H9 (cell line): ENCODE measurements at regions not wholly inside any gene's neighbourhood (a gene's known extent, or its start where the extent isn't known, plus 50 kb on each side); places are given as distances from the start of the nearest gene placed in this dataset.

Experiments
- DNase-seq: peaks from one replicate; pipeline ENCODE4 v3.0.0-alpha.2; 2017
- H2AFZ ChIP-seq: one replicate; pipeline ENCODE4 v1.6.1; 2013; ENCODE audit warnings: mild to moderate bottlenecking, low read length, control low read depth, moderate library complexity
- H2AK5ac ChIP-seq: 2 replicates; pipeline ENCODE4 v1.6.1; 2013; ENCODE audit warnings: low read length, control low read depth, mixed read lengths; ENCODE audit not compliant: insufficient read length
- H2BK120ac ChIP-seq: one replicate; pipeline ENCODE4 v1.6.1; 2013; ENCODE audit warnings: low read depth, mild to moderate bottlenecking, low read length, control low read depth, inconsistent platforms; ENCODE audit not compliant: poor library complexity, severe bottlenecking
- H2BK12ac ChIP-seq: 2 replicates; pipeline ENCODE4 v1.6.1; 2013; ENCODE audit warnings: low read length, control low read depth, mixed read lengths, low read depth; ENCODE audit not compliant: insufficient read length
- H2BK15ac ChIP-seq: 2 replicates; pipeline ENCODE4 v1.6.1; 2013; ENCODE audit warnings: low read depth, low read length, control low read depth
- H2BK20ac ChIP-seq: one replicate; pipeline ENCODE4 v1.6.1; 2013; ENCODE audit warnings: low read depth, mild to moderate bottlenecking, low read length, control low read depth, inconsistent platforms; ENCODE audit not compliant: poor library complexity, severe bottlenecking
- H2BK5ac ChIP-seq: 2 replicates; pipeline ENCODE4 v1.6.1; 2013; ENCODE audit warnings: low read length, control low read depth, mixed read lengths; ENCODE audit not compliant: insufficient read length
- H3K14ac ChIP-seq: 2 replicates; pipeline ENCODE4 v1.6.1; 2013; ENCODE audit warnings: low read length, control low read depth; ENCODE audit not compliant: insufficient read depth
- H3K18ac ChIP-seq: 2 replicates; pipeline ENCODE4 v1.6.1; 2013; ENCODE audit warnings: low read depth, mild to moderate bottlenecking, mixed read lengths, low read length, control low read depth; ENCODE audit not compliant: insufficient read length
- H3K23ac ChIP-seq: 2 replicates; pipeline ENCODE4 v1.6.1; 2013; ENCODE audit warnings: low read length, control low read depth, mixed read lengths, low read depth; ENCODE audit not compliant: insufficient read length
- H3K23me2 ChIP-seq: 2 replicates; pipeline ENCODE4 v1.6.1; 2013; ENCODE audit warnings: low read depth, mild to moderate bottlenecking, mixed read lengths, low read length, control low read depth; ENCODE audit not compliant: insufficient read length, poor library complexity, severe bottlenecking
- H3K27ac ChIP-seq: 2 replicates; pipeline ENCODE4 v1.5.1; 2013; ENCODE audit warnings: low read length, control low read depth, mixed read lengths, low read depth; ENCODE audit not compliant: insufficient read length
- H3K27me3 ChIP-seq: 2 replicates; pipeline ENCODE4 v1.6.1; 2013; ENCODE audit warnings: low read length, control low read depth, inconsistent platforms; ENCODE audit not compliant: insufficient read depth
- H3K4ac ChIP-seq: 2 replicates; pipeline ENCODE4 v1.6.1; 2013; ENCODE audit warnings: low read depth, mild to moderate bottlenecking, control low read depth, inconsistent platforms, low read length, moderate library complexity
- H3K4me1 ChIP-seq: 2 replicates; pipeline ENCODE4 v1.6.1; 2013; ENCODE audit warnings: low read length, control low read depth, inconsistent platforms; ENCODE audit not compliant: insufficient read depth
- H3K4me2 ChIP-seq: 2 replicates; pipeline ENCODE4 v1.6.1; 2013; ENCODE audit warnings: low read length, control low read depth, mixed read lengths; ENCODE audit not compliant: insufficient read length, insufficient read depth
- H3K56ac ChIP-seq: 2 replicates; pipeline ENCODE4 v1.6.1; 2013; ENCODE audit warnings: low read depth, mild to moderate bottlenecking, mixed read lengths, low read length, control low read depth; ENCODE audit not compliant: insufficient read length
- H3K79me1 ChIP-seq: 2 replicates; pipeline ENCODE4 v1.6.1; 2013; ENCODE audit warnings: low read depth, mild to moderate bottlenecking, moderate library complexity, low read length, control low read depth, inconsistent platforms; ENCODE audit not compliant: insufficient read depth, poor library complexity, severe bottlenecking
- H3K79me2 ChIP-seq: 2 replicates; pipeline ENCODE4 v1.6.1; 2013; ENCODE audit warnings: low read length, control low read depth, inconsistent platforms; ENCODE audit not compliant: insufficient read depth
- H3K9ac ChIP-seq: 2 replicates; pipeline ENCODE4 v1.6.1; 2013; ENCODE audit warnings: low read length, control low read depth, mixed read lengths; ENCODE audit not compliant: insufficient read length; ENCODE audit errors: extremely low read depth
- H3K9me3 ChIP-seq: one replicate; pipeline ENCODE4 v1.6.1; 2013; ENCODE audit warnings: low read depth, low read length, inconsistent platforms; ENCODE audit not compliant: control insufficient read depth
- H3T11ph ChIP-seq: one replicate; pipeline ENCODE4 v1.6.1; 2013; ENCODE audit warnings: mild to moderate bottlenecking, low read length, control low read depth, inconsistent platforms
- H4K20me1 ChIP-seq: one replicate; pipeline ENCODE4 v1.6.1; 2013; ENCODE audit not compliant: control insufficient read depth, insufficient read length, insufficient read depth
- H4K5ac ChIP-seq: 2 replicates; pipeline ENCODE4 v1.6.1; 2013; ENCODE audit warnings: low read depth, mild to moderate bottlenecking, mixed read lengths, low read length, control low read depth; ENCODE audit not compliant: insufficient read length
- H4K8ac ChIP-seq: replicated peaks from 2 replicates; pipeline ENCODE4 v1.6.1; 2013; ENCODE audit warnings: low read length, control low read depth, mixed read lengths, low read depth; ENCODE audit not compliant: insufficient read length
- H4K91ac ChIP-seq: 2 replicates; pipeline ENCODE4 v1.6.1; 2013; ENCODE audit warnings: low read depth, mild to moderate bottlenecking, moderate library complexity, mixed read lengths, low read length, control low read depth; ENCODE audit not compliant: insufficient read length
- H3K27ac Mint-ChIP-seq, 3 experiments: 2 replicates in 2 of 3; 3 replicates in 1 of 3; pipeline ENCODE4 v1.8.0; 2020 to 2021; ENCODE audit warnings: mixed read lengths in 3 of 3, mild to moderate bottlenecking in 1 of 3, moderate library complexity in 1 of 3
- H3K27me3 Mint-ChIP-seq: 2 replicates; pipeline ENCODE4 v1.8.0; 2021; ENCODE audit warnings: low read depth, mild to moderate bottlenecking, moderate library complexity, mixed read lengths
- H3K36me3 Mint-ChIP-seq, 3 experiments: 2 replicates in 2 of 3; 3 replicates in 1 of 3; pipeline ENCODE4 v1.8.0; 2020 to 2021; ENCODE audit warnings: low read depth in 3 of 3, mixed read lengths in 3 of 3; ENCODE audit not compliant: insufficient read depth in 1 of 3
- H3K4me1 Mint-ChIP-seq, 2 experiments: 2 replicates each; pipeline ENCODE4 v1.8.0; 2020; ENCODE audit warnings: mixed read lengths in 2 of 2
- H3K4me3 Mint-ChIP-seq, 2 experiments: 2 replicates in 1 of 2; 3 replicates in 1 of 2; pipeline ENCODE4 v1.8.0; 2020 to 2021; ENCODE audit warnings: mild to moderate bottlenecking in 2 of 2, mixed read lengths in 2 of 2, moderate library complexity in 1 of 2
- H3K9me3 Mint-ChIP-seq, 2 experiments: 2 replicates in 1 of 2; 3 replicates in 1 of 2; pipeline ENCODE4 v1.8.0; 2020; ENCODE audit warnings: mild to moderate bottlenecking in 2 of 2, mixed read lengths in 2 of 2, moderate library complexity in 1 of 2
- WGBS: extraction: QIAGEN DNeasy Blood & Tissue Kit; methylation state at CpG from one replicate; pipeline ENCODE4 v1.1.7; 2013; ENCODE audit warnings: missing lambda C conversion rate, low lambda C conversion rate, mixed read lengths; ENCODE audit not compliant: insufficient read length; ENCODE audit errors: extremely low coverage; 5-methylcytosine and 5-hydroxymethylcytosine counted together
- TF ChIP-seq, protein P1 (sequence below): fragments of 200-600 bp; sonication (generic); conservative IDR thresholded peaks from 3 replicates; pipeline ENCODE4 v1.8.0; 2021; ENCODE audit warnings: antibody characterized with exemption, mild to moderate bottlenecking

DNA sequence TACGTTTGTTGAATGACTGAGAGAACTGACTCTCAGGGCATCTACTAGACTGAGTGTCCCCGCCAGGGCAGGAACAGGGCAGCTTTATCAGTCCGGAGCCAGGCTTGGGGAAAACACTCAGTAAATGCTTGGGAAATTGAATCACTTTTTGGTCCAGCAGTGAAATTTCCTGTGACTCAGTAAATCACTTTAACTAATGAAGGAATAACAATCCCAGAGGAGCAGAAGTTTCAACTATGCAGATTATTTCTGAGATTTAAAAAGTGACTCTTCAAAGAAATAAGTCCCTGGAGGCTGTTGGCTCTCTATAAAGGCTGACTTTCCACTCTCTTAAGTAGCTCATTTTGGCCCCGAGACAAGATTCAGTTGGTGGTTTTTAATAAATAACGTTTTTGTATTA lies 101.8 kb downstream of the FOXL1 start:
- H3K23ac ChIP-seq, result no peak overlapping the region
- H3K27ac Mint-ChIP-seq, result no peak overlapping the region
- no peak overlapping the region for H3K4ac ChIP-seq
- no peak overlapping the region for H3K56ac ChIP-seq
- H2BK120ac ChIP-seq, result no peak overlapping the region
- WGBS, result no CpG with 5 or more reads among the region's 5 CpGs
- peaks cover 6 to 8% of the 10 kb centered on the region in 2 experiments; a peak in 4 of 5 replicates for H3K9me3 Mint-ChIP-seq
- no peak overlapping the region for H2BK5ac ChIP-seq
- H4K5ac ChIP-seq, result no peak overlapping the region
- H2BK12ac ChIP-seq, result no peak overlapping the region
- no peak overlapping the region for H2AFZ ChIP-seq
- H3K27me3 Mint-ChIP-seq, result peaks cover 10% of the 10 kb centered on the region
- H4K91ac ChIP-seq, result no peak overlapping the region
- no peak overlapping the region for H3K14ac ChIP-seq
- H3K4me3 Mint-ChIP-seq, result no peak overlapping the region
- H3K18ac ChIP-seq, result no peak overlapping the region
- no peak overlapping the region for H3K27ac ChIP-seq
- peaks cover 0 to 6% (median 2%) of the 10 kb centered on the region in 3 experiments; a peak in 2 of 7 replicates for H3K36me3 Mint-ChIP-seq
- no peak for DNase-seq
- no peak overlapping the region for H2BK15ac ChIP-seq
- no peak overlapping the region for H3T11ph ChIP-seq
- H3K4me1 Mint-ChIP-seq, result no peaks in the 10 kb centered on the region; a peak in 1 of 4 replicates
- H3K9ac ChIP-seq, result no peak overlapping the region
- TF ChIP-seq, protein P1, sequence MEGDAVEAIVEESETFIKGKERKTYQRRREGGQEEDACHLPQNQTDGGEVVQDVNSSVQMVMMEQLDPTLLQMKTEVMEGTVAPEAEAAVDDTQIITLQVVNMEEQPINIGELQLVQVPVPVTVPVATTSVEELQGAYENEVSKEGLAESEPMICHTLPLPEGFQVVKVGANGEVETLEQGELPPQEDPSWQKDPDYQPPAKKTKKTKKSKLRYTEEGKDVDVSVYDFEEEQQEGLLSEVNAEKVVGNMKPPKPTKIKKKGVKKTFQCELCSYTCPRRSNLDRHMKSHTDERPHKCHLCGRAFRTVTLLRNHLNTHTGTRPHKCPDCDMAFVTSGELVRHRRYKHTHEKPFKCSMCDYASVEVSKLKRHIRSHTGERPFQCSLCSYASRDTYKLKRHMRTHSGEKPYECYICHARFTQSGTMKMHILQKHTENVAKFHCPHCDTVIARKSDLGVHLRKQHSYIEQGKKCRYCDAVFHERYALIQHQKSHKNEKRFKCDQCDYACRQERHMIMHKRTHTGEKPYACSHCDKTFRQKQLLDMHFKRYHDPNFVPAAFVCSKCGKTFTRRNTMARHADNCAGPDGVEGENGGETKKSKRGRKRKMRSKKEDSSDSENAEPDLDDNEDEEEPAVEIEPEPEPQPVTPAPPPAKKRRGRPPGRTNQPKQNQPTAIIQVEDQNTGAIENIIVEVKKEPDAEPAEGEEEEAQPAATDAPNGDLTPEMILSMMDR, result no peak
- H3K27me3 ChIP-seq, result no peaks in the 10 kb centered on the region
- H3K4me1 ChIP-seq, result no peaks in the 10 kb centered on the region
- no peaks in the 10 kb centered on the region for H4K20me1 ChIP-seq
- H3K23me2 ChIP-seq, result no peaks in the 10 kb centered on the region
- H2AK5ac ChIP-seq, result no peak overlapping the region
- no peak overlapping the region for H3K4me2 ChIP-seq
- no peaks in the 10 kb centered on the region for H3K9me3 ChIP-seq
- H4K8ac ChIP-seq, result no peak overlapping the region
- H3K79me1 ChIP-seq, result no peaks in the 10 kb centered on the region
- no peaks in the 10 kb centered on the region for H3K79me2 ChIP-seq
- H2BK20ac ChIP-seq, result no peak overlapping the region
